ENCODE measurements at regions not wholly inside any gene's neighbourhood (a gene's known extent, or its start where the extent isn't known, plus 50 kb on each side); places are given as distances from the start of the nearest gene placed in this dataset.

DNA sequence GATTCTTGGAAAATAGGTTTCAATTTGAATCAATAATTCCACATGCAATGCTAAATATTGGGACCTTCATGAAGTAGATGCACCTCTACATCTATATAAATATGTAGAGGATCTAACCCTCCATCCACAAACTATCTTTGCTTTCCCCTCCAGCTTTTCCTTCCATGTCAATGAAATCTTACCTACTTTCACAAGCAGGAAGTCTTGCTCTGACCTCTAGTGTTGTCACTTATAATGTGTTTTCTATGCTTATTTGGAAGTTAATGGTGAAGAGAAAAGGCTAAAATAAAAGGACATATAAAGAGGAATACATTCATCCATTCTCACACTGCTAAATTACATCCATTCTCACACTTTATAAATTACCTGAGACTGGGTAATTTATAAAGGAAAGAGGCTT is 472.7 kb upstream of the DIAPH2 start:
- Histone ChIP-seq H3K79me2 (ENCODE audit: control insufficient read depth in 1 of 2, insufficient read depth in 2 of 2, low read length in 2 of 2) (no peaks in the 10 kb centered on the region), H4K5ac (ENCODE audit: insufficient read length, low read depth, low read length) (no peak overlapping the region), H3K9ac (replicated peaks in 1 of 4; ENCODE audit: extremely low read depth in 1 of 4, low read depth in 3 of 4, low read length in 3 of 4) (no peak overlapping the region), H3K14ac (ENCODE audit: insufficient read length) (no peak overlapping the region), H2AFZ (ENCODE audit: low read length) (no peak overlapping the region), H3K27me3 (replicated peaks in 1 of 4; ENCODE audit: control insufficient read depth in 3 of 4, extremely low read depth in 1 of 4, insufficient read depth in 3 of 4, low read length in 3 of 4) (no peaks in the 10 kb centered on the region), H3K4me1 (replicated peaks in 1 of 4; ENCODE audit: control insufficient read depth in 3 of 4, insufficient read depth in 4 of 4, low read length in 3 of 4) (no peaks in the 10 kb centered on the region), H3K18ac (ENCODE audit: extremely low read depth, low read length) (no peak overlapping the region), H3K23me2 (ENCODE audit: low read depth, low read length) (no peaks in the 10 kb centered on the region), H3K36me3 (ENCODE audit: control insufficient read depth in 2 of 4, insufficient read depth in 4 of 4, low read length in 3 of 4) (no peaks in the 10 kb centered on the region), H3K4ac (replicated peaks; ENCODE audit: insufficient read length, low read depth, low read length) (no peak overlapping the region), H2BK12ac (ENCODE audit: low read depth, low read length) (no peak overlapping the region), H2BK15ac (ENCODE audit: low read length) (no peak overlapping the region), H3K9me3 (ENCODE audit: insufficient read depth in 2 of 2, low read depth in 1 of 2, low read length in 1 of 2) (peaks cover 4 to 8% of the 10 kb centered on the region in 2 experiments; a peak in 1 of 4 replicates), H2AK5ac (ENCODE audit: low read depth, low read length) (no peak overlapping the region), H3K27ac (ENCODE audit: low read depth, low read length) (no peak overlapping the region), H4K91ac (replicated peaks; ENCODE audit: insufficient read length, low read length) (no peak overlapping the region), H4K20me1 (replicated peaks in 1 of 2; ENCODE audit: control insufficient read depth in 1 of 2, insufficient read depth in 2 of 2, low read length in 2 of 2) (no peaks in the 10 kb centered on the region), H4K8ac (ENCODE audit: extremely low read depth, insufficient read depth, low read length) (no peak overlapping the region), H3K79me1 (ENCODE audit: low read depth, low read length) (no peaks in the 10 kb centered on the region), H3K4me3 (ENCODE audit: extremely low read depth in 1 of 4, insufficient read depth in 2 of 4, low read depth in 3 of 4, low read length in 4 of 4) (no peak overlapping the region), H3K4me2 (ENCODE audit: insufficient read depth in 1 of 2, low read depth in 2 of 2, low read length in 2 of 2) (no peak overlapping the region), H3K23ac (ENCODE audit: insufficient read length) (no peak overlapping the region), H2BK20ac (ENCODE audit: low read length) (no peak overlapping the region), H2BK5ac (ENCODE audit: low read depth, low read length) (no peak overlapping the region), H3K56ac (replicated peaks; ENCODE audit: insufficient read length, low read depth, low read length) (no peak overlapping the region), H2BK120ac (replicated peaks; ENCODE audit: low read depth, low read length) (no peak overlapping the region)
- ChIA-PET POLR2A (ENCODE audit: partially characterized antibody) (no interaction called here), CTCF (ENCODE audit: partially characterized antibody) (no interaction called here)
- DNase-seq (ENCODE audit: low read depth in 1 of 2, low spot score in 2 of 2) (no peak), FAIRE-seq (no peak)
- TF ChIP-seq BRCA1 (IDR thresholded peaks at IDR 0.05; ENCODE audit: low read depth, low read length) (no peak), TAF7 (optimal IDR thresholded peaks at IDR 0.05; ENCODE audit: borderline replicate concordance, low read depth, low read length) (no peak), CTBP2 (IDR thresholded peaks at IDR 0.05; ENCODE audit: borderline replicate concordance, insufficient read depth, insufficient read length, low read length) (no peak), BACH1 (IDR thresholded peaks at IDR 0.05; ENCODE audit: low read length) (no peak), EP300 (IDR thresholded peaks at IDR 0.05; ENCODE audit: borderline replicate concordance in 1 of 2, low read depth in 2 of 2, low read length in 2 of 2) (no peak), POLR2AphosphoS5 (IDR thresholded peaks at IDR 0.05; ENCODE audit: low read depth, low read length) (no peak), SUZ12 (IDR thresholded peaks at IDR 0.05; ENCODE audit: low read length) (no peak), BCL11A (IDR thresholded peaks at IDR 0.05; ENCODE audit: low read depth in 2 of 2, low read length in 2 of 2) (no peak)

All from H1 (cell line).